Smooth muscle cell of the brain vasculature (primary cell): ENCODE measurements at regions not wholly inside any gene's neighbourhood (a gene's known extent, or its start where the extent isn't known, plus 50 kb on each side); places are given as distances from the start of the nearest gene placed in this dataset.
"Not testable (repeated sequence)": the region's sequence is repeated elsewhere in the genome, so short reads cannot be mapped to it uniquely, and the experiment has no call there.

Source experiments
- DNase-seq: peaks from one replicate; pipeline ENCODE4 v3.0.0-alpha.2; 2012; ENCODE audit warnings: low read depth, low spot score

DNA sequence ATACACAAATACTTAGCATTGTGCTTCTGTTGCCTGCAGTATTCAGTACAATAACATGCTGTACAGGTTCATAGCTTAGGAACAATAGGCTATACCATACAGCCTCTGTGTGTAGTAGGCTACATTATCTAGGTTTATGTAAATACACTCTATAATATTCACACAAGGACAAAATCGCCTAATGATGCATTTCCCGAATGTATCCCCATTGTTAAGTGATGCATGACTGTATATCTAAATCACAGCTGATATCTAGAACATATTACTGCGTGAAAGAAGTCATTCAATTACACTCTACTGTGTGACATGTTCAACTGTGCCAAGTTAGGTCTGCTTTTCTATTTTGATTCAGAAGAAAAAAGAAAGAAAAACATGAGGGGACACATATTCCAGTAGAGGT, 633.5 kb downstream of the RFPL4B start:
- DNase-seq = no peak

DNA sequence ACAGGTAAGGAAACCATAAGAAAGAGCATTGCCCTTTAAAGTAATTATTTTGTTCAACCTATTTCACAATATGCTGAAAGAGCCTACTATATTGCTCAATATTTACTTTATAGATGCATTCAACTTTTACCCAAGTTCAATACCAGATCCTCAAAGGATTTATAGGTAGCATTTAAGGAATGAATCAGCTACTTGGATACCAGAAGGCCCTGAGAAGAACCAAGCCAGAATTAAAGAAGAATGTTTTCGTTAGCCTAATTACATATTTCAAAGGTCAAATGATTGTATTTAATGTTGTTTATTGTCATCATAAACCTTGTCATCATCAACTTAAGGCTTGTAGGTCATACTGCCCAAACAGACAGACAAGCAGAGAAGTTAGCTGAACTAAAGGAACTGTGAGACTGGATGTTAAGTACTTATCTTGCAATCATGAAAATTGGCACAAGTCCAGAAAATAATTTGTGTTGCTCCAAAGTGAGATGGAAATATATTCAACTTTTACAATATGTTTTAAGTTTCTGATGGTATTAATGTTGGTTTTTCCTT, 636.7 kb downstream of the RFPL4B start:
- DNase-seq = no peak

DNA sequence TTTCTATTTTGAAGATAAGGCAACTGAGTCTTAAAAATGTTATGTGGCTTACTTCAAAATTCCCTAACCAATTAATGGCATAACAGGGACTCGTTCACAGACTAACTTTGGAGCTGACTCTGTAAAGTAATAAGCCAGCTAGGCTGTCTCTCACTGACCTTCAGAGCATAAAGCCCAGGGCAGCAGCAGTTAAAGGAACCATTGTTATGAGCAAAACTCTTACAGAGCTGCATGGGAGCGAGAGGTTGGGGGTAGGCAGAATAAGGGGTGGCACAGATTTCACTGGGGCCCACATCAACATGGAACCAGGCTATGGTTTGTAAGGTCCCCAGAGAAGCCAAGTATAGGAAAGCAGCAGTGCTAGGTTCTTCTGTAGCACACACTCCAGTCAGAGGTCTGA, 637.8 kb downstream of the RFPL4B start:
- DNase-seq = no peak

DNA sequence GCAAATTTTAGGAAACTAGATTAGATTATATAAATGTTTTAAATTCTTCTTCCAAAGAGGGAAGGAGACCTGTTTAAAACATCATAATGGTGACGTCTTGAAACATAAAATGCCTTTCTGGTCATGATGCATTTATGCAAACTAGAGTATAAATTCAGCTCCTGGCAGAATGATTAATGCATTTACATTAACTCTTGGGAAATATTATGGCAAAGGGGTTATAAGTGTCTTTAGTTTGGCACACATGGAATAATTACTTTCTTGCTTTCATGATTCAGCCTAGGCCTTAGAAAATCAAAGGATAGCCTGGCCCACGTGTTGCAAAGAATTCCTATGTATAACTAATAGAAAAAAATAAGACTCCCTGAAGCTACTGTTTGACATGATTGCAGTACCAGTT, 639.2 kb downstream of the RFPL4B start:
- DNase-seq = no peak

DNA sequence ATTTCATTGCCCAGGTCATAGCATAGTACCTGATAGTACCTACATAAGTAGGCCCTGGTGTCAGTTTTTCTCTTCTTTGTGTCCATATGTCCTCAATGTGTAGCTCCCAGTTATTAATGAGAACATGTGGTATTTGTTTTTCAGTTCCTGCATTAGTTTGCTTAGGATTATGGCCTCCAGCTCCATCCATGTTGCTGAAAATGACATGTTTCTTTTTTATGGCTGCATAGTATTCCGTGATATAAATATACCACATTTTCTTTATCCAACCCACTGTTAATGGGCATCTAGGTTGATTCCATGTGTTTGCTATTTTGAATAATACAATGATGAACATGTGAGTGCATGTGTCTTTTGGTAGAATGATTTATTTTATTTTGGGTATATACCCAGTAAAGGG, 641.6 kb downstream of the RFPL4B start:
- no peak for DNase-seq

DNA sequence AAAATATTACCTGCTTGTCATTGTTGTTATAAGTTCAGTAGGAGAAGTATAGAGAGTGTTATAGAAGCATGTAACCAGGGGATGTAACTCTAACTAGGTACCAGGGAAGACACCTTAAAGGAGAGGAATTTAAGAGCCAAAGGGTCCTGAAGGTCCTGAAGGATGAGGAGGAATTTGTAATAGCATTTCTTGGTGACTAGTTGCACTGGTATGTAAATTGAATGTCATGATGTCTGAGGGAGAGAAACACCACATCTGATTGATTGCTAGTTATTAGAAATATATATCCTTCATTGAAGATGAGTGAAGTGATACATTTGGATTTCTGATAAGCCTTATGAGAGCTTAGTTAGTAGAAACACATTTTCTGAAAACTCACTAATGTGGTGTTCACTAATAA, 643.8 kb downstream of the RFPL4B start:
- no peak for DNase-seq

DNA sequence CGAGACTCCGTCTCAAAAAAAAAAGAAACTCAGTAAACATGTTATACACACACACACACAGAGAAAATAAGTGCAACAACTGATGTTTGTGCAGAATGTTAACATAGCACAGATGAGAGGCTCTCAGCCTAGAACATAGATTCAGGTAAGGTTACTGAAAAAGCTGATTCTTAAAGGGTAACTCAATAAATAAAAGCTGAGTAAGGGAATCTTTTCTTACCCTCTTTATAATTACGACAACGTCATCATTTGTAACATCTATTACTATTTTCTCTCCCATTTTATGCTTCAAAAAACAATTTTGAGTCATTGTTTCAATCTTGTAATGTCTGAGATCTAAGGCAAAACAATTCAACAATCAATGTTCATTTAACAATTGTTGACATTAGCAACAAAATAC, 644.8 kb downstream of the RFPL4B start:
- DNase-seq = no peak

DNA sequence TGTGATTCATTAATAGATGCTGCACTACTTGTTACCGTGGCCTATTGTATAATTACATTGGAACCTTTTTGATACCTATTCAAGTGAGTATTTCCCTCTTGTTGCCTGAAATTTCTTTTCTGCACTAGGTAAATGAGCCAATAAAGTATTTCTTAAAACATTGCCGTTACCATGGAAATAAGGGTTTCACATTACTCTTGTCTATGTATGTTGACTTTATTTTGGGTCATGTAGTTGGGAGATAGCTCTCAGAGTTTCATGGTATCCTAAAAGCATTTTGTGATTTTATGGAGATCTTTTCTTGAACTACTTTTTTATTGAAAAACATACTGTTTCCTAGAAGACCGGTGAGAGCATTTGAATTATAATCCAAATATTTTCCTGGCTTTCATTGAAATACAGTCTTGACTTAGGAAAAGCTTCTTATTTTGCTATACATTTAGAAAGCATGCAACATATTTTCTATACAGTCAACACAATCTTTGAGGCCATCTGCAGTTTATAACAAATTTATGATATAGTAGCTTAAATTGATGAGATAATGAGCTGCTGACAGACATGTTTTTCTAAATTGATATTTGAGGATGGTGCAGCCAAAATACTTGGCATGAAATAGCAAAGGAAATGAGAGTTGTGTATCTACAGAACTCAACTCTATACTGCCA, 650.4 kb downstream of the RFPL4B start:
- no peak for DNase-seq

DNA sequence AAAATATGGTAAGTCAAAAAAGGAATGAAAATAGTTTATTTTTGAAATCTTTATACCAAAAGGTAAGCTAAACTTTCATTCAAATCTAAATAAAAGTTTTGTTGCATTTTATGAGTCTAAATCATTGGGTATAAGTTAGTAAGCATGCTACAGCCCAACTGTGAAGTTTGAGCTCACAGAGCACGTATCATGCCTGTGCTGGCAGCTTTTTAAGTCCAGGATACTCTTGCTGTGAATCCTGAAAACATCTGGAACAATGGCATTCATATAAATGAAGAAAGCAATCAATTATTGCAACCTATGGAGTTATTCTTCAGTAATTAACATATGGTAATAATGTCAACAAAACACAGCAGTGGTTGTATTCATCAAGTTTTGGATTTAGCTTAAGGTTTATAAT, 656.9 kb downstream of the RFPL4B start:
- no peak for DNase-seq

DNA sequence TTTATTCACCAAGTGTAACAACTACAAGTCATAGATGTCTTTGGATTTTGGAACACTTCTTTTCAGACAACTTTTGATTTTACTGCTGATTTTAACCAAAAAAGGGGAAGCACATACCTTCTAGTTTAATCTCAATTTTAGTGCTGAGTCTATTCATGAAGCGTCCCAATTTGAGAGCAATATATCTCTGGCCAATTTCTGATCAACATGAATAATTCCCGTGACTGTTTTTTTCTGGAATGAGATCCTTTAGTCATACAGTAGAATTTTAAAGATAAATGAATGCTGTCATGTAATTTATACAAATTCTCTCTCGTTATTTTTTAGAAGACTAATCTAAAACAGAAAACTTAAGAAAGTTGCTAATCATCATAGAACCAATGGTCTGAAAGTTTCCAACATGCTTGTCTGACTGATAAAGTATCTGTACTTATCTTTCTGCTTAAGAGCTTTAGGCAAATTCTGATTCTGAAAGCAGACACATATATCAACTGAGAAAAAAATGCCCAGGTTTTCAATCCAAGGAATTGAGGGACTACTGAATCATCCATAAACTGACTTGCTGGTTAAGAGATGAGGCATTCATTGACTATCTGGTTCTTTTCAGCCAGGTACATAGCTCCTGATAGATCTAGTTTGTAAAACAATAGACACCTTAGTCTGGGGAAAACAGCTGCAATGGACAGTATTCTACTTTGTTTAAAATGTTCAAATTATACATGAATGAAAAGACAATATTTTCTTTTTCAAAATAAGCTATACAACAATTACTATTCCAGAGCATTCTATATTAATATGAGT, 657.5 kb downstream of the RFPL4B start:
- DNase-seq = no peak

DNA sequence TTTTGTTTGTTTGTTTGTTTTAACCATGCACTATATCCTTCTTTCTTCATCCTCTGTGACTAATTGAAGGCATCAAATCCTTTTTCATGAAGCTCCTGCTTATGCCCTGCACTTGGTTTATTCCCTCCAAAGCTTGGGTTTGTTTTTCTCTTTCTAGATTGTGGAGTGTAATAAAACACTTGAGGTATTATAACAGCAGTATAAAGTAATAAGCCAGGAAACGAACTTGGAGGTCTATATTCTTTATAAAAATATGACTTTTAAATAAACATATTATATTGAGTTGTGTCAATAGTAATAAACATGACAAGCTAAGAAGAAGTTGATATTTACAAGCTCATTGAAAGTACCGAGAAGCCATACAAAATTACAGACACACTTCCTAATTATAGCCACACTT, 659.4 kb downstream of the RFPL4B start:
- DNase-seq = no peak

DNA sequence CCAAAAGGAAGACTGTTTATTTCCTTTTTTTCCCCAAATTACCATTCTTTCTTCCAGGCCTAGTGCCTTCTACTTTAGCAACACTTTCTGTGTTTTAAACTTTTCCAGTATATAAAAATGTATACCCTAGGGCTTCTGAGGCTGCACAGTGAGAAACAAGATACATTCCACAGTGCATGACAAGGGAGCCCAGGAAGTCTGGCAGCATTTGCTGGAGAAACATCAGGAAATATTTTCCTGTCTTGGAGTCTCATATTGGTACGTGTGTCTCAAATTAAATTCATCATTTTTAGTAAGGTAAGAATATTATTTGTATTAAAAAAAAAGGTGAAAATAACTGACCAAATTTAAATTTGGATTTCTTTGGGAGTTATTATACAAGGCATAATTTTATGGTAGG, 662.6 kb downstream of the RFPL4B start:
- peak; percentile 9 for DNase-seq

DNA sequence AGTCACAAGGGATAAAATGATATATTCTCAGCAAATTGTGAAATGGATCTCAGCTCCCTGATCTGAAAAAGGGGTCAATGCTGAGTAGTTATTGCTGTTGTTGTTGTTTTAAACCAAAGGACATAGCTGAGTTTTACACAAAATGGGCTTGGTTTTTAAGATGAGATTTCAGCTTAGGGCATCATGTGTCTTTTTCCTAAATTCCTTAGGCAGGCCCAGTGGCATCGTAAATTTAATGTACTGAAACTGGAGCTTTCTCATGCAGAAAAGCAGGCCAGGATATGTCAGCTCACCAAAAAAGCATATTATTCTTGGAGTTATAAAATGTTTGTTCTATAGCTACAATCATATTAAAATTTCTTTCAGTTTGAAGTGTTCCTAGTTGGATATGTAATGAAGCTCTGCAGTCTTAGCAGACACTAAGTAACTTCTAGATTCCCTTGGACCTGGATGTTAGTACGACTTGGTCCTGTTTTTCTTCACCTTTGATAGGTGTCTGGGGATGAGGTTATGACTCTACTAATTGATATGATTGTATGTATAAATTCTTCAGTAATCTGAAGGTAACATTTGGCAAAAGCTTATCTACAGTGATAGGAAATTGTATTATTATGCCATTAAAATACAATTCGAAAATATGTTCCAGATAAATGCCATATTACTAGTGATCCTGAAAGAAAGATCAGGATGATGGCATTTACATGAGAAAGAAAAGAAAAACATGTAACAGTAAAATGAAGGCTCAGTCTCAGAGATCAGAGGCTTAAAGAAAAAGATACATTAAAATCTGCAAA, 663.3 kb downstream of the RFPL4B start:
- DNase-seq = no peak

DNA sequence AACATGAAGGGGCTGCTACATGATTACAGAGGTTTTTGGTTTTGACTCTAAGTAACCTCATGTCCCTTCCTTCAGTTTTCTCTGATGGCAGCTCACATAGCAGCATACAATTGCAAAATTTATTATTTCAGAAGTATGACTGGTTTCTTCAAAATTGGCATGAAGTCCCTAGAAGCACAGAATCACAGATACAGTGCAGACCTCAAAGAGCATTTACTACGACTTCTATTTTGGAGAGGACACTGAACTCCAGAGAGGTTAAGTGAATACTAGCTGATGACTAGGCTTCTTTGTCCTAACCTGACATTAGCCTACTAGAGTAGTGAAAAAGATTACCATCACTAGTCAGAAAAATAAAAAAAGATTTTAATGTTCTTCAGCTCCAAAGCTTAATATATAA, 664.3 kb downstream of the RFPL4B start:
- DNase-seq = no peak

DNA sequence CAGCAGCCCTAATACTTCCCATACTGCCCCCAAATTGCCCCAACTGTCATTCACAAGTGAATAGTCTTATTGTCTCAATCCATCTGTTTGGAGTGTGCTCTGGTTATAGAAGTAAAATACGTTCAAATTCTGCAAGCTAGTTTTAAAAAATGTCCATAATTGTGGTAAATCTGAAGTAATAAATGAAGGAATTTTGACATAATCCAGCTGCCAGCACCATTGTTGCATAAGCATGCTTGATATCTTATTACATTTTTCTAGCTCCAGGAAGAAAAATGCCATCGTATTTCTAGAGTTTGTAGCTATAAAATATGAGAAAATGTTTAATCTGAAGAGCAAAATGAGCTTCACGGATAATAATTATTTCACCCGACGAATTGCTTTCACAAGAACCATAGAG, 664.7 kb downstream of the RFPL4B start:
- DNase-seq = no peak

DNA sequence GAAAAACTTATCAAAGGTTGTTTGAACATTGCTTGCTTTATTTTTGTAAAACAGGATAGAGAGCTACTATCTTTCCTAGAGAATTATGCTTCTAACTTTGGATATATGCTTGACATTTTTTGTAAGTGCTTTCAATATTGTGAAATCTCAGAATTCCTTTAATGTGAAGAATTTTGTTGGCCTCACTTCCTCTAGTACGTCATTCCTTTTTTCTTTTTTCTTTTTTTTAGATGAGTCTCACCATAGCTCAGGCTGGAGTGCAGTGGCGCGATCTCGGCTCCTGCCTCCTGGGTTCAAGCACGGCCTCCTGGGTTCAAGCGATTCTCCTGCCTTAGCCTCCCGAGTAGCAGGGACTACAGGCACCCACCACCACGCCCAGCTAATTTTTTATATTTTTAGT, 668.1 kb downstream of the RFPL4B start:
- DNase-seq = no peak

DNA sequence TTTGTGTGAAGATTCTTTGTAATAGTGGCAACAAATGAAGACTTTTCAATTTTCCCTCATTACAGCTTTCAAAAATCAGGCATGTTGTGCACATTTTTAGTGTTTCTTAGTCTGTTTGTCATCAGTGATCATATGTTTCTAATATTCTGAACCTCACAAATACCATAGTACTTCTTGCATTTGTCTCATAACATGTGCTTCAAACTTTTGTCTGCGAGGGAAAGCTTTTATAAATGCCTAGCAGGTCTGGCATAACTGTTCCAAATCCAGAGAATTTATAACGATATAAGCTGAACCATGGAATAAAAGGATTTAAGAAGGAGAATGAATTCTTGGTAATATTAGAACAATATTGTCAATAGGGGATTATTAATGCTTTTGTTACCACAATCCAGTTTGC, 670.2 kb downstream of the RFPL4B start:
- no peak for DNase-seq

DNA sequence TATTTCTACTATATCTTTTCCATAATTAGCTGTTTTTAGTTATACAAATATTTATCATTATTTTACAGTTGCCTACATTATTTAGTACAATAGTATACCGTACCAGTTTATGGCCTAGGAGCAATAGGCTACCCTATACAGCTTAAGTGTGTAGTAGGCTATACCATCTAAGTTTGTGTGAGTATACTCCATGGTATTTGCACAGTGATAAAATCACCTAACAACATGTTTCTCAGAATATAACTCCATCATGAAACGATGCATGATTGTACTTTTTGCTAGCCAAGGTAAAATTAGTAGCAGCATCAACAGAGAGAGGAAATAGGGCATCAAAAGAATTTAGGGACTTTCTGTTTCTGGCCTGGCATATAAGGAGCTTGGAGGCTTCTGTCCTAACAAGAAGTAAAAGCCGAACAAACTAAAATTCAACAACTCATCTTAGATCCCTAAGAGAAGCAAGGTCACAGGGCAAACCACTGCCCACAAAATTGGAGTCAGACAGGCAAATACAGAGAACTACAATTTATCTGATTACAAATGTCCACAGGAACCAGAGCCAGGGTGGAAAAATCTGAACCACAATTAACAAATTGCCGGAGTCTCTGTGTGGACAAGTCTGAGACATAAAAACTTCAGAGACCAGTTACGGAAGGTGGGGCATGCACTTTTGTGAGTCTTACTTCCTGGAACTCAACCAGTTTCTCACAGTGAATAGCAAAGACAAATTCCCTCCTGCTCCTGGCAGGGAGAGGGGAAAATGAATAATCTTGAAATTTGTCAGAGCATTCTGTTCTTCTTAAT, 671.4 kb downstream of the RFPL4B start:
- DNase-seq = peak; percentile 31

DNA sequence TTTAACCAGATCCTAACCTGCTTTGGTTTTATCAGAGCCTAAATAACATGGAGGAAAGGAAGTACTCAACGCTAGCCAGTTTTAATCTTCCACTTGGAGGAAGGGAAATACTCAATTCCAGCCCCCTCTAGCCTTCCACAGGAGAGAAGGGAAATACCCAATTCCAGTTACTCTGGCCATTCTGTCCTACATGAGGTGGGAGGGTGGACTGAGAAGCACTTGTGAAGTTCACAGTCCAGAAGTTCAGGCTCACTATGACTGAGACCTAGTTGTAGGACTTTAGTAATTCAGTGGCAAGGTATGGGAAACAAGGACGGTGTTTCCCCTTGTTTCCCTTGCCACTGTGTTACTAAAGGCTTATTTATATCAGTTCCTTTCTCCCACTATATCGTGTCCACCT, 672.0 kb downstream of the RFPL4B start:
- DNase-seq = no peak

DNA sequence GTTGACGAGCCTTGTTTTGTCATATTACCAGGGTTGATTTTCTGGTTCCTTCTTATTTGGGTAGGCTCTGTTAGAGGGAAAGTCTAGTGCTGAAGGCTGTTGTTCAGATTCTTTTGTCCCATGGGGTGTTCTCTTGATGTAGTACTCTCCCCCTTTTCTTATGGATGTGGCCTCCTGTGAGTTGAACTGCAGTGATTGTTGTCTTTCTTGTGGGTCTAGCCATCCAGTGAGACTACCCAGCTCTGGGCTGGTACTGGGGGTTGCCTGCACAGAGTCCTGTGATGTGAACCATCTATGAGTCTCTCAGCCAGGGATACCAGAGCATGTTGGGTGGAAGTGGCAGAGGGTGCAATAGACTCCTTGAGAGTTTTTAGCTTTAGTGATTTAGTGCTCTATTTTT, 680.6 kb downstream of the RFPL4B start:
- DNase-seq = no peak

DNA sequence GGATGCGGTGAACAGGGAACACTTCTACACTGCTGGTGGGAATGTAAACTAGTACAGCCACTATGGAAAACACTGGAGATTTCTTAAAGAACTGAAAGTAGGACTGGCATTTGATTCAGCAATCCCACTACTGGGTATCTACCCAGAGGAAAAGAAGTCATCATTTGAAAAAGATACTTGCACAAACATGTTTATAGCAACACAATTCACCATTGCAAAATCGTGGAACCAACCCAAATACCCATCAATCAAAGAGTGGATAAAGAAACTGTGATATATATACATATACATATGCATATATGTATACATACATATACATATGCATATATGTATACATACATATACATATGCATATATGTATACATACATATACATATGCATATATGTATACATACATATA, 682.0 kb downstream of the RFPL4B start:
- DNase-seq = not testable (repeated sequence)
